ENCODE measurements at regions not wholly inside any gene's neighbourhood (a gene's known extent, or its start where the extent isn't known, plus 50 kb on each side); places are given as distances from the start of the nearest gene placed in this dataset.

GRCh38 chr4:125501090-125501489, 186.3 kb downstream of the FAT4 start:
- Histone ChIP-seq H3K36me3 (ENCODE audit: control insufficient read depth in 2 of 2, insufficient read depth in 2 of 2, low read length in 2 of 2) (no peaks in the 10 kb centered on the region), H3K27ac (ENCODE audit: low read depth in 2 of 2, low read length in 2 of 2) (no peak overlapping the region), H3K9ac (ENCODE audit: low read depth in 1 of 2, low read length in 2 of 2) (no peak overlapping the region), H3K4me1 (ENCODE audit: control insufficient read depth in 2 of 2, insufficient read depth in 2 of 2, low read length in 2 of 2) (no peaks in the 10 kb centered on the region), H3K27me3 (ENCODE audit: control insufficient read depth in 2 of 2, insufficient read depth in 2 of 2, low read length in 2 of 2) (no peaks in the 10 kb centered on the region), H3K9me3 (ENCODE audit: control insufficient read depth in 2 of 2, low read length in 2 of 2) (no peaks in the 10 kb centered on the region), H3K4me3 (ENCODE audit: low read length in 2 of 2) (no peak overlapping the region)

GRCh38 chr4:125501568-125501967, 186.8 kb downstream of the FAT4 start:
- Histone ChIP-seq H3K9me3 (ENCODE audit: control insufficient read depth in 2 of 2, low read length in 2 of 2) (no peaks in the 10 kb centered on the region), H3K36me3 (ENCODE audit: control insufficient read depth in 2 of 2, insufficient read depth in 2 of 2, low read length in 2 of 2) (no peaks in the 10 kb centered on the region), H3K4me3 (ENCODE audit: low read length in 2 of 2) (no peak overlapping the region), H3K27me3 (ENCODE audit: control insufficient read depth in 2 of 2, insufficient read depth in 2 of 2, low read length in 2 of 2) (no peaks in the 10 kb centered on the region), H3K9ac (ENCODE audit: low read depth in 1 of 2, low read length in 2 of 2) (no peak overlapping the region), H3K27ac (ENCODE audit: low read depth in 2 of 2, low read length in 2 of 2) (no peak overlapping the region), H3K4me1 (ENCODE audit: control insufficient read depth in 2 of 2, insufficient read depth in 2 of 2, low read length in 2 of 2) (no peaks in the 10 kb centered on the region)

- H3K36me3 ChIP-seq (ENCODE audit: control insufficient read depth in 2 of 2, insufficient read depth in 2 of 2, low read length in 2 of 2) = no peaks in the 10 kb centered on the region
- no peaks in the 10 kb centered on the region for H3K27me3 ChIP-seq (ENCODE audit: control insufficient read depth in 2 of 2, insufficient read depth in 2 of 2, low read length in 2 of 2)
- H3K4me1 ChIP-seq (ENCODE audit: control insufficient read depth in 2 of 2, insufficient read depth in 2 of 2, low read length in 2 of 2) = no peaks in the 10 kb centered on the region
- H3K9ac ChIP-seq (ENCODE audit: low read depth in 1 of 2, low read length in 2 of 2) = no peak overlapping the region
- no peak overlapping the region for H3K27ac ChIP-seq (ENCODE audit: low read depth in 2 of 2, low read length in 2 of 2)
- H3K9me3 ChIP-seq (ENCODE audit: control insufficient read depth in 2 of 2, low read length in 2 of 2) = no peaks in the 10 kb centered on the region
- no peak overlapping the region for H3K4me3 ChIP-seq (ENCODE audit: low read length in 2 of 2)
These were observed 190.9 kb downstream of the FAT4 start for GRCh38 chr4:125505621-125506020.

GRCh38 chr4:125507141-125507540, 192.4 kb downstream of the FAT4 start:
- no peak overlapping the region for H3K27ac ChIP-seq (ENCODE audit: low read depth in 2 of 2, low read length in 2 of 2)
- no peak overlapping the region for H3K4me3 ChIP-seq (ENCODE audit: low read length in 2 of 2)
- H3K4me1 ChIP-seq (ENCODE audit: control insufficient read depth in 2 of 2, insufficient read depth in 2 of 2, low read length in 2 of 2) = no peaks in the 10 kb centered on the region
- no peaks in the 10 kb centered on the region for H3K27me3 ChIP-seq (ENCODE audit: control insufficient read depth in 2 of 2, insufficient read depth in 2 of 2, low read length in 2 of 2)
- no peaks in the 10 kb centered on the region for H3K36me3 ChIP-seq (ENCODE audit: control insufficient read depth in 2 of 2, insufficient read depth in 2 of 2, low read length in 2 of 2)
- H3K9ac ChIP-seq (ENCODE audit: low read depth in 1 of 2, low read length in 2 of 2) = no peak overlapping the region
- no peaks in the 10 kb centered on the region for H3K9me3 ChIP-seq (ENCODE audit: control insufficient read depth in 2 of 2, low read length in 2 of 2)

- Histone ChIP-seq H3K27me3 (ENCODE audit: control insufficient read depth in 2 of 2, insufficient read depth in 2 of 2, low read length in 2 of 2) (no peaks in the 10 kb centered on the region), H3K4me3 (ENCODE audit: low read length in 2 of 2) (no peak overlapping the region), H3K4me1 (ENCODE audit: control insufficient read depth in 2 of 2, insufficient read depth in 2 of 2, low read length in 2 of 2) (no peaks in the 10 kb centered on the region), H3K36me3 (ENCODE audit: control insufficient read depth in 2 of 2, insufficient read depth in 2 of 2, low read length in 2 of 2) (no peaks in the 10 kb centered on the region), H3K9ac (ENCODE audit: low read depth in 1 of 2, low read length in 2 of 2) (no peak overlapping the region), H3K9me3 (ENCODE audit: control insufficient read depth in 2 of 2, low read length in 2 of 2) (no peaks in the 10 kb centered on the region), H3K27ac (ENCODE audit: low read depth in 2 of 2, low read length in 2 of 2) (no peak overlapping the region)
These were observed 197.0 kb downstream of the FAT4 start for GRCh38 chr4:125511715-125512114.

GRCh38 chr4:125515016-125515415, 200.3 kb downstream of the FAT4 start:
- no peak overlapping the region for H3K4me3 ChIP-seq (ENCODE audit: low read length in 2 of 2)
- H3K27ac ChIP-seq (ENCODE audit: low read depth in 2 of 2, low read length in 2 of 2) = no peak overlapping the region
- no peaks in the 10 kb centered on the region for H3K9me3 ChIP-seq (ENCODE audit: control insufficient read depth in 2 of 2, low read length in 2 of 2)
- no peaks in the 10 kb centered on the region for H3K27me3 ChIP-seq (ENCODE audit: control insufficient read depth in 2 of 2, insufficient read depth in 2 of 2, low read length in 2 of 2)
- H3K36me3 ChIP-seq (ENCODE audit: control insufficient read depth in 2 of 2, insufficient read depth in 2 of 2, low read length in 2 of 2) = no peaks in the 10 kb centered on the region
- H3K4me1 ChIP-seq (ENCODE audit: control insufficient read depth in 2 of 2, insufficient read depth in 2 of 2, low read length in 2 of 2) = no peaks in the 10 kb centered on the region
- no peak overlapping the region for H3K9ac ChIP-seq (ENCODE audit: low read depth in 1 of 2, low read length in 2 of 2)

GRCh38 chr4:125517831-125518230, 203.1 kb downstream of the FAT4 start:
- Histone ChIP-seq H3K27ac (ENCODE audit: low read depth in 2 of 2, low read length in 2 of 2) (no peak overlapping the region), H3K9me3 (ENCODE audit: control insufficient read depth in 2 of 2, low read length in 2 of 2) (no peaks in the 10 kb centered on the region), H3K9ac (ENCODE audit: low read depth in 1 of 2, low read length in 2 of 2) (no peak overlapping the region), H3K36me3 (ENCODE audit: control insufficient read depth in 2 of 2, insufficient read depth in 2 of 2, low read length in 2 of 2) (no peaks in the 10 kb centered on the region), H3K4me1 (ENCODE audit: control insufficient read depth in 2 of 2, insufficient read depth in 2 of 2, low read length in 2 of 2) (no peaks in the 10 kb centered on the region), H3K27me3 (ENCODE audit: control insufficient read depth in 2 of 2, insufficient read depth in 2 of 2, low read length in 2 of 2) (no peaks in the 10 kb centered on the region), H3K4me3 (ENCODE audit: low read length in 2 of 2) (no peak overlapping the region)

GRCh38 chr4:125518281-125518680, 203.5 kb downstream of the FAT4 start:
- Histone ChIP-seq H3K4me3 (ENCODE audit: low read length in 2 of 2) (no peak overlapping the region), H3K9ac (ENCODE audit: low read depth in 1 of 2, low read length in 2 of 2) (no peak overlapping the region)

GRCh38 chr4:125519371-125520146, 204.8 kb downstream of the FAT4 start:
- Histone ChIP-seq H3K4me1 (ENCODE audit: control insufficient read depth in 2 of 2, insufficient read depth in 2 of 2, low read length in 2 of 2) (no peaks in the 10 kb centered on the region), H3K4me3 (ENCODE audit: low read length in 2 of 2) (no peak overlapping the region), H3K9me3 (ENCODE audit: control insufficient read depth in 2 of 2, low read length in 2 of 2) (no peaks in the 10 kb centered on the region), H3K9ac (ENCODE audit: low read depth in 1 of 2, low read length in 2 of 2) (no peak overlapping the region), H3K36me3 (ENCODE audit: control insufficient read depth in 2 of 2, insufficient read depth in 2 of 2, low read length in 2 of 2) (no peaks in the 10 kb centered on the region), H3K27me3 (ENCODE audit: control insufficient read depth in 2 of 2, insufficient read depth in 2 of 2, low read length in 2 of 2) (no peaks in the 10 kb centered on the region), H3K27ac (ENCODE audit: low read depth in 2 of 2, low read length in 2 of 2) (no peak overlapping the region)

More at GRCh38 chr4:125518281-125518680, 203.5 kb downstream of the FAT4 start:
- Histone ChIP-seq H3K9me3 (ENCODE audit: control insufficient read depth in 2 of 2, low read length in 2 of 2) (no peaks in the 10 kb centered on the region), H3K36me3 (ENCODE audit: control insufficient read depth in 2 of 2, insufficient read depth in 2 of 2, low read length in 2 of 2) (no peaks in the 10 kb centered on the region), H3K27me3 (ENCODE audit: control insufficient read depth in 2 of 2, insufficient read depth in 2 of 2, low read length in 2 of 2) (no peaks in the 10 kb centered on the region), H3K27ac (ENCODE audit: low read depth in 2 of 2, low read length in 2 of 2) (no peak overlapping the region), H3K4me1 (ENCODE audit: control insufficient read depth in 2 of 2, insufficient read depth in 2 of 2, low read length in 2 of 2) (no peaks in the 10 kb centered on the region)

GRCh38 chr4:125520258-125520990, 205.7 kb downstream of the FAT4 start:
- Histone ChIP-seq H3K36me3 (ENCODE audit: control insufficient read depth in 2 of 2, insufficient read depth in 2 of 2, low read length in 2 of 2) (no peaks in the 10 kb centered on the region), H3K9ac (ENCODE audit: low read depth in 1 of 2, low read length in 2 of 2) (no peak overlapping the region), H3K27me3 (ENCODE audit: control insufficient read depth in 2 of 2, insufficient read depth in 2 of 2, low read length in 2 of 2) (no peaks in the 10 kb centered on the region), H3K4me1 (ENCODE audit: control insufficient read depth in 2 of 2, insufficient read depth in 2 of 2, low read length in 2 of 2) (no peaks in the 10 kb centered on the region), H3K4me3 (ENCODE audit: low read length in 2 of 2) (no peak overlapping the region), H3K9me3 (ENCODE audit: control insufficient read depth in 2 of 2, low read length in 2 of 2) (no peaks in the 10 kb centered on the region), H3K27ac (ENCODE audit: low read depth in 2 of 2, low read length in 2 of 2) (no peak overlapping the region)

Measured in mucosa of rectum (tissue), 2 donors.